ENCODE measurements at regions not wholly inside any gene's neighbourhood (a gene's known extent, or its start where the extent isn't known, plus 50 kb on each side); places are given as distances from the start of the nearest gene placed in this dataset.
A peak's percentile ranks its signal among the peaks of the same experiment; 100 is the strongest.

GRCh38 chr17:34874478-34874877 is 86.8 kb downstream of the CCT6B start:
- no peak for DNase-seq

DNA sequence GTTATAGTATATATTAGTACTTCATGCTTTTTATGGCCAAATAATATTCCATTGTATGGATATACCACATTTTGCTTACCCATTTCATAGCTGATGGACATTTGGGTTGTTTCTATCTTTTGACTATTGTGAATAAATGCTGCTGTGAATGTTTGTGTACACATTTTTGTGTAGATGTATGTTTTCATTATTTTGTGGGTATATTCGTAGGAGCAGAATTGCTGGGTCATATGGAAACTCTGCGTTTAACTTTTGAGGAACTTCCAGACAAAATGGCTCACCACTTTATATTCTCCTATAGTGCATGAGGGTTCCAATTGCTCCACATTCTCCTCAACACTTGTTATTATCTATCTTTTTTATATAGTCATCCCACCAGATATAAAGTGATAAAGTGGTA is 88.6 kb downstream of the CCT6B start:
- DNase-seq, result peak; percentile 17

- DNase-seq, result no peak
Observed at GRCh38 chr17:34869641-34870040, 91.6 kb downstream of the CCT6B start.

DNA sequence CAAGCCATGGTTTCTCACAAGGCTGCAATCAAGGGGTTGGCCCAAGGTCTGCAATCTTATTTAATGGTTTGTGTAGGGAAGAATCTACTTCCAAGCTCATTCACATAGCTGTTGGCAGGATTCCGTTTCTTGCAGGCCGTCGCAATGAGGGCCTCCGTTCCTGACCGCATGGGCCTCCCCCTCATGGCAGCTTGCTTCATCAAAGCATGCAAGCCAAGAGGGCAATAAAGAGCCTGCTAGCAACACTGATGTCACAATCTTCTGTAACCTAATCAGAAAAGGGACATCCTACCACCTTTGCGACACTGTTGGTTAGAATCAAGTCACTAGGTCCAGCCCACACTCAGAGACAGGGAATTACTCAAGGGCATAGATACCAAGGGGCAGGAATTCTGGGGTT is 95.5 kb downstream of the CCT6B start:
- DNase-seq, result no peak

DNA sequence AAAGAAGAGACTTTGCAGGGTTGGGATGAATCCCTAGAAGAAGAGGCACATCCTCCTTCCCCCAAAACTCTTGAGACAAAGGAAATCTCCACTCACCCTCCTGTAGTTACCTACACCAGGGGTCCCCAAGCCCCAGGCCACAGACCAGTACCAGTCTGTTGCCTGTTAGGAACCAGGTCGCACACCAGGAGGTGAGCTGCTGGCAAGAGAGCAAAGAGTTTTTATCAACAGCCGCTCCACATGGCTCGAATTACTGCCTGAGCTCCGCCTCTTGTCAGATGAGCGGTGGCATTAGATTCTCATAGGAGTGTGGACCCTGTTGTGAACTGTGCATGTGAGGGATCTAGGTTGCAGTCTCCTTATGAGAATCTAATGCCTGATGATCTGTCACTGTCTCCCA is 98.9 kb downstream of the CCT6B start:
- no peak for DNase-seq

DNA sequence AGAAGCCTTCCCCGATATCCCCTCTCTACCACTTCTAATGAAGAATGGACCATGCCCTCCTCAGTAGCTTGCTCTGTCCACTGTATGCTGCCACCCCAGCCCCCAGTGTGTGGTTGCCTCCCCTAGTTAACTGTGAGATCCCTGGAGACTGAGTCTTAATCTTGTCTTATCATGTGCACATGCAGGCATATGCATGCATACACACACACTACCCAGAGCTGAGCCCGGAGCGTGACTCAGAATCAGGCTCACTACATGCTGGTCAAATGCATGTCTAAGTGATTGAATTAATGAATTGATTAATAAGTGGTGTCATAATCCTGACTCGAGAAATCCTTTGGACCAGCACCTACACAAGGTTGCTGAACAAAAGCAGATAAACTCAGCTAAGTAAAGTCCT is 99.4 kb downstream of the CCT6B start:
- no peak for DNase-seq

DNA sequence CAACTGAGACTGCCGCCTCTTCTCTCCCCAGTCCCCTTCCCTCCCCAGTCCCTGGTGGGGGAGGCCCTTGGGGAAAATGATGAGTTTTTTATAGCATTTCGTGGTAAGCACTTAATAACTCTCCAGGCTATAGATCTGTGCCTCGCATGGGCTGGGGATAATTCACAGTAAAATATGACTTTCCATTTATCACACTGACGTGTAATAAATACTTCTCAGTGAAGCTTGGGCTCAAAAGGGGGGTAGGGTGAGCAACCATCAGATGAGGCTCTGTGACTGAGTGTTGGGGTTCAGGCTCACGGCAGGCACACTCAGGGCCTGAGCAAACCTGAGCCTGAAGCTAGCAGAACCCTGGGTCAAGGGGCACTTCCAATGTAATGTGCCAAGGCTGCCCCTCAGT is 101.6 kb downstream of the CCT6B start:
- DNase-seq, result no peak

GRCh38 chr17:34858591-34859565 is 102.4 kb downstream of the CCT6B start:
- no peak for DNase-seq

DNA sequence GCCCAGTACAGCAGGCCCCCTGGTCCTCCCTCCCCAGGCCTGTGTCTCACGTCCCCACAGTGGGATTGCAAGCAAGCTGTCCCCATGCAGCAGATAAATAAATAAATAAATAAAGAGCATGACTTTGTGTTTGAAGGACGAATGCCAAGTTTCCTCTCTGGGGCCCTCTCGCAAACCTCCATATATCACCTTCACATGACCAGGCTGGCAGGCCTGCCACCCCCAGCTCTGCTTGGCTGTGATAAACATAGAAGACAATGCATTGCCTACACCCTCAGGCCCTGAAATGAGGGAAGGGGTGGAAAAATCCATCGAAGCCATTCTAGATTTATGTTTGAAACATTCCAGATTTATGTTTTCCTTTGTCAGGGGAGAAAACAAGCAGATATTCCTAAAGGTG is 107.3 kb downstream of the CCT6B start:
- DNase-seq, result no peak

GRCh38 chr17:34852614-34853013 is 108.6 kb downstream of the CCT6B start:
- DNase-seq, result peak; percentile 29

GRCh38 chr17:34851961-34852540 is 109.2 kb downstream of the CCT6B start:
- DNase-seq, result no peak

DNA sequence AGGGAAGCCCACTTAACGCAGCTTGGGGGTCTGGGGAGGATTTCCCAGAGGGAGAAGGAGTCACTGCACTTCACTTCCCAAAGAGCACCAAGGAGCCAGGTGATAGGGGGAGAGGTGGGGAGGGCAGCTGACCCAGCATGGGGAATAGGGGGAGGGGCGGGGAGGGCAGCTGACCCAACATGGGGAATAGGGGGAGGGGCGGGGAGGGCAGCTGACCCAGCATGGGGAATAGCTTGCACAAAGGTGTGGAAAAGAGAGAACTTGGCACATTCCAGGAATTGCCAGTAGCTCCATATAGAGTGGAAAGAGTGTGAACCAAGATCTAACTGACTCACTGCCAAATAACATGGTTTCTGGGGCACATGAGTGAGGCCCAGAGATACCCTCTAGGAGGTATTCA is 110.3 kb downstream of the CCT6B start:
- DNase-seq, result no peak

DNA sequence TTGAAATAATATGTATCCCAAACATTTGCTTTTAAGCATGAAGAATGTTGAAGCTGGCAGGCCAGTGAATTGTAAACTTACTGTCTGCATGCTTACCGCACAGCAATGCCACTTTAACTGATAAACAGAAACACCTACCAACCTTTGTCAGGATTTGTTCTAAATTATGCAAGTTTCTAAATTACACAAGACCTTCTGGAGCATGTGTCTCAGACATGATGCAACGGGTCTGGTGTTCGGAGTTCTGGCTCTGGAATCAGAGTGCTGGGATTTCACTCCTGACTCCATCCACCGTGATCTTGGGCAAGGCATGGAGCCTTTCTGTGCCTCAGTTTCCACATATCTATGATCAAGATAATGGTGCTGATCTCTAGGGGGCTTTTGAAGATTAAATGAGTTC is 111.2 kb downstream of the CCT6B start:
- no peak for DNase-seq

DNA sequence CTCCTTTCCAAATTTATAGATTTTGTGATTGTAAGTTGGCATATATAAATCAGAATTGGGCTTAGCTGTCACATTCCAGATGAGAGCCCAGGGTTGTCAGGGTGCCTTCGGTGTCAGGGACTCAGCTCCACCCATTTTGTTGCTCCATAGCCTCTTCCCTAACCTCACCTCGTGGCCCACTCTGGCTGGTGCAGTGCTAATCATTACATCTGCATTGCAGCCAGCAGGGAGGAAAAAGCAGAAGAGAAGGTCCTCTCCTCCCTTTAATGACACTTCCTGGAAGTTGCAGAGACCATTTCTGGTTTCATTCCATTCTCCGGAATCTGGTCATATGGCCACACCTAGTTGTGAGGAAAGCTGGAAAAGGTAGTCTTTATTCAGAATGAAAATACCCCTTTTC is 113.3 kb downstream of the CCT6B start:
- peak; percentile 8 for DNase-seq

DNA sequence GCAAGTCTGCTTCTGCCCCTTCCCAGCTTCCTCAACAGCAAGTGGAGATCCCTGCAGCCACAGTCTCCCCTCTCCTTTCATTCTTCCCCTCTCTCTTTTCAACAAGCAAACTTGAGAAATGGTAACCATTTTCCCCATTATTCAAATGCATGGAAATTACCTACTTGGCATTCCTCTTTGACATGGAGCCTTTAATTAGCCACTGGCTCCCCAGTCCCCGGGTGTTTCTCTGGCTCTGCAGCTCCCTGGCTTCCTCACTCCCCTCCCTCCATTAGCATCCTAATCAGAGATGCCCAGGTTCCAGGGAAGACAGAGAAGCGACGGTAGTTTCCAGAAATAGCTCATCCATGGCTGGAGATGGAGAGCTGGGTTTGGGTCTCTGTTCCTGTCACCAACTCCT is 116.0 kb downstream of the CCT6B start:
- DNase-seq, result no peak

DNA sequence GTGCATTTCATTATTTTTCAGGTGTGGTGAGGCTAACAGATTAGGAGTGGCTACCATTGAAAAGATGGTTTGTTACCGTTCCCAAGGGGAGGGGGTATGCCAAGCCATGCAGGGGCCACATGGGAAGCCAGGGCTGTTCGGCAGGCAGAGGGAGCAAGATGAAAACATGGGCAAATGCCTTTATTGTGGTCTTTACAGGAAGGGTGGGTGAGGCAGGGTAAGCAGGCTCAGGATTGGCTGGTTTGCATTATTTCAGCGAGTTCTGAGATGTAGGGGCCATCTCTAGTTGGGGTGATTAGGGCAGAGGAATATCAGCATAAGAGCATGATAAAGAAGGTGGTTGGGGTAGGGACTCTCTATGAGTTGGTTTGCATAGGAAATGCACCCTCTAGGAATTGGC is 117.6 kb downstream of the CCT6B start:
- no peak for DNase-seq

DNA sequence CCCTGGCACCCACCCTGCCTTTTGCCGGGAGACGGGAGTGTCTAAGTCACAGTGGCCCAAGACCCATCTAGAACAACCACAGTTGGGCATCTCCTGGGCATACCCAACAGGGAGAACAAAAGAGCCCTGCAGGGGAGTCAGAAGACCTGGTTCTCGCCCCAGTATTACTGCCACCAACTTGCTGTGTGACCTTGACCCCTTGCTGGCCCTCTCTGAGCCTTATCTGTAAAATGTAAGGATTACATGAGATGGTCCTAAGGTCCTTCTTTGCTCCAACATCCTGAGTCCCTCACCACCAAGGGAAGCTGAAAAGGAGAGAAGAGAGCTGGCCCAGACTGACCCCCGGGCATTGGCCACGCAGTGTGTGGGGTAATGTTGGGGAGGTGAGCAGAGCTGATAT is 119.0 kb downstream of the CCT6B start:
- no peak for DNase-seq

DNA sequence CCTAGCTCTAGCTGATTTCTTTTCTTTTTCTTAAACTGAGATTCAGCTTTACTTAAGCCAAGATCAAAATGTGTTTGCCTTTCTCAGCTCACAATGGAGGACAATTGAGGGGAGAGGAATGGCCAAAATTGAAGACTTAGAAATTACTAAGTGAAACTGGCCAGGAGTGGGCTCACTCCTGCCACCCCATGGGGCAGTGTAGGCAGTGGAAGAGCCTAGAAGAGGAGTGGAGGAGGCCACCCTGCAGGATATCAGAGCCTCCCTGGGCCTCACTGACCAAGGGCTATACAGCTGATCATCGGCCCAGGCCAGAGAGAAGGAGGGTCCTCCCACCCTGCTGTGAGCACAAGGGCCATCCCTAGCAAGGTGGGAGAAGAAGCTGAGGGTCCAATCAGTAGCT is 119.8 kb downstream of the CCT6B start:
- DNase-seq, result no peak

DNA sequence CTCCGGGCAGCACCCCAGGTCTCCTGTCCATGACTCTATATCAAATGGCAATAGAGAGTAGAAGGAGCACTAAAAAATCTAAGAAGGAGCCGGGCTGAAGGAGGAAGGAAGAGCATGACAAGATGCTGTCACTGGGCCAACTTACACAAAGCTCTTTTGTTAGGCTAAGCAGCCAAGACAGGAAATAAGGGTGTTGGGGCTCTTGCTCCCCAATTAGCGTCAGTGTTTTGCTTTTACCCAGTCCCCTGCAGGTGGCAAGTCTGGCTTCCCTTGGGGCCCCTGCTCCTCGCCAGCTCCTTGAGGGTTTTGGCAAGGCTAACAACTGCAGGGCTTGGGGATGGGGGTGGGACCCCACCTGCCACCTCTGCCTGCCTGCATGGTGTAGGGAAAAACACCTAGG is 120.5 kb downstream of the CCT6B start:
- DNase-seq, result no peak

GRCh38 chr17:34837876-34838478 is 123.3 kb downstream of the CCT6B start:
- no peak for DNase-seq

- no peak for DNase-seq
Observed at GRCh38 chr17:34832376-34832775, 128.9 kb downstream of the CCT6B start.

DNA sequence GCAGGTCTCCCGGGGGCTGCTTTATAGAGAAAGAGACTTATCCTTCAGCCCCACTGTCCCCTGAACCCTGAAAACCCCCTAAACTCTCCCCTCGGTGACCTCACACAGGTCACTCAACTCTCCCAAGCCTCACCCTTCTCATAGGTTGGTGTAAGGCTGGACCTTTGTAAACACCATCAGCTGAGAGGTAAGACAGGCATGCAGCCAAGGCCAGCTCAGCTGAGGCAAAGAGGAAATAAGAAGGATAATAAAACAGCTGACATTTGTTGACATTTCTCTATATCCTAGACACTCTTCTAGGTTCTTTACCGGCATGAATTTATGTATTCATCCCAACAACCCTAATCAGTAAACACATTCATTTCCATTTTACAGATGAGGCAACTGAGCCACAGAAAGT is 134.3 kb downstream of the CCT6B start:
- DNase-seq, result no peak

DNA sequence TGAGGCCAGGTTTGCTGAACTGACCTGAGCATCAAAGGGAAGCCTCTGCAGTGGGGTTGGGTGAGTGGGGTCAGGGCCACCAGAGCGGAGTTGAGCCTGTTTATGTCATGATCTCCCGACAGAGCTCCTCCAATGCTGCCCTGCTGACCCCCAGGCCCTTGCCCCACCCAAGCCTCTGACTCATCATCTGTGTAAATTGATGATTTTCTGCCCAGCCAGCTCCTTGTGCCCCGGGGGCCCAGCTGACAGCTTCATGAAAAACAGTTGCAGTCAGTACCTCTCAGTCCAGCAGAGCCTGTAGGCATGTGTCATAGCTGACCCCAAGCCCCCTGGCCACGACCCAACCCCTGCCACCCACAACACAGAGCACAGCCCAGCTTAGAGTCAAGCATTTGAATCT is 134.9 kb downstream of the CCT6B start:
- DNase-seq, result no peak

GRCh38 chr17:34825884-34826283 is 135.4 kb downstream of the CCT6B start:
- DNase-seq, result no peak
